ENCODE measurements at regions not wholly inside any gene's neighbourhood (a gene's known extent, or its start where the extent isn't known, plus 50 kb on each side); places are given as distances from the start of the nearest gene placed in this dataset.

DNA sequence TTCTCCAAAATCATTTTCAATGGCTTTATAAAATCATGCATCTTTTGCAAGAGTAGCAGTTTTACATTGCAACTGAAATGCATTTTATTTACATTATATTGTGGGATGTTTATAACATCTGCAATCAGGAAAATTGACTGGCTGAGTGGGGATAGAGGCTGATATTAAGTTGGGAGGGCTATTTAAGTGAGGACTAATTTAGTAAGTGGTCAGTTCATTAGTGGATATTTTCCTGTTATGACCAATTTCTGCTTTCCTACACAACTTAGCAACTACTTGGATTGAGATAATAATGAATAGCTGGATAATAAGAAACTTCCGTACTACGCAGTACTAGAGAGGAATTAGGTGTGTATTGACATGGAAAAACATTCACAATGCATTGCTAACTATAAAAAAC is 92.9 kb upstream of the SSBP2 start:
- DNase-seq (ENCODE audit: low read depth), result no peak
- TF ChIP-seq, protein P1, sequence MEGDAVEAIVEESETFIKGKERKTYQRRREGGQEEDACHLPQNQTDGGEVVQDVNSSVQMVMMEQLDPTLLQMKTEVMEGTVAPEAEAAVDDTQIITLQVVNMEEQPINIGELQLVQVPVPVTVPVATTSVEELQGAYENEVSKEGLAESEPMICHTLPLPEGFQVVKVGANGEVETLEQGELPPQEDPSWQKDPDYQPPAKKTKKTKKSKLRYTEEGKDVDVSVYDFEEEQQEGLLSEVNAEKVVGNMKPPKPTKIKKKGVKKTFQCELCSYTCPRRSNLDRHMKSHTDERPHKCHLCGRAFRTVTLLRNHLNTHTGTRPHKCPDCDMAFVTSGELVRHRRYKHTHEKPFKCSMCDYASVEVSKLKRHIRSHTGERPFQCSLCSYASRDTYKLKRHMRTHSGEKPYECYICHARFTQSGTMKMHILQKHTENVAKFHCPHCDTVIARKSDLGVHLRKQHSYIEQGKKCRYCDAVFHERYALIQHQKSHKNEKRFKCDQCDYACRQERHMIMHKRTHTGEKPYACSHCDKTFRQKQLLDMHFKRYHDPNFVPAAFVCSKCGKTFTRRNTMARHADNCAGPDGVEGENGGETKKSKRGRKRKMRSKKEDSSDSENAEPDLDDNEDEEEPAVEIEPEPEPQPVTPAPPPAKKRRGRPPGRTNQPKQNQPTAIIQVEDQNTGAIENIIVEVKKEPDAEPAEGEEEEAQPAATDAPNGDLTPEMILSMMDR (conservative IDR thresholded peaks at IDR 0.05; ENCODE audit: low read depth, low read length), result no peak
- no peak overlapping the region for H3K4me3 ChIP-seq (ENCODE audit: low read length)

DNA sequence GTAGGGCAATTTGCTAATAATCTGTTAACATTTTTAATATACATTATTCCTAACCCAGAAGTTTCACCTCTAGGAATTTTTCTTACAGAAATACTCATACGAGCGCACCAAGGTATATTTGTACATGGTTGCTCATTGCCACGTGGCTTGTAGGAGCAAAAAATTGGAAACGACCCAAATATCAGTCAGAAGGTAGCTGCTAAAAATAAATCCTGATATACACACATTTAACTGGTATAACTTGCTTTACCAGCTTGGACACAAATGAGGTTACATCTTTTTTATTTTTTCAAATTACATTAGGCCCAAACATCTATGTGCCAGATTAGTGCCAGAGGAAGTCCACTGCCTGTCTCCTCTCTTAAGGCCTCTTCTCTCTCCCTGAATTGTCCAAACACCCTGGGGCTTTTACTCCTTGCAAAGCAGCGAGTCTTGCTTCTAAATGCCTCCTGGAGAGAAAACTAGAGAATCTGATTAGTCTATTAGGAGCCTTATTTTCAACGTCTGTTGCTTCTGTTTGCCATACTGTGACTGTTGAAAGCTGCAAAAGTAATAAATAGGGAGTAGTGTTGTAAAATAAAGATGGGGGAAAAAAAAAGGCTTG is 92.0 kb upstream of the SSBP2 start:
- no peak for DNase-seq (ENCODE audit: low read depth)
- TF ChIP-seq, protein P1 (conservative IDR thresholded peaks at IDR 0.05; ENCODE audit: low read depth, low read length), result no peak
- H3K4me3 ChIP-seq (ENCODE audit: low read length), result no peak overlapping the region

DNA sequence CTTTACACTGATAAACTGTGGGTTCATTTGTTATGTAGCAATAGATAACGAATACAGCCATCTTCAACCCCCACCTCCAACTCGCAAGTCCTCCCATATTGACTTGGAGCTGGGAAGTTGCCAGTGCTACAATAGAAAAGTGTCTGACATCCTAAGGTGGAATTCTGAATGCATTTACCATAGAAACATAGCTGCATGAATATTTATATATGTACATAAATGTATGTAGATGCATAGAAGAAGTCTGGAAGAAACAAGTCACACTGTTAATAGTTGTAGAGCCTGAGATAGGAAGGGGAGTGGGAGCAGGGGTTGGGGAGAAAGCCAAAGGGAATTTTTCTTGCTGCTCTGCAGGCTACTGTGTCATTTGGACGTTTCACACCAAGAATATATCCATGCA is 88.1 kb upstream of the SSBP2 start:
- no peak overlapping the region for H3K4me3 ChIP-seq (ENCODE audit: low read length)
- no peak for DNase-seq (ENCODE audit: low read depth)
- TF ChIP-seq, protein P1 (conservative IDR thresholded peaks at IDR 0.05; ENCODE audit: low read depth, low read length), result no peak

DNA sequence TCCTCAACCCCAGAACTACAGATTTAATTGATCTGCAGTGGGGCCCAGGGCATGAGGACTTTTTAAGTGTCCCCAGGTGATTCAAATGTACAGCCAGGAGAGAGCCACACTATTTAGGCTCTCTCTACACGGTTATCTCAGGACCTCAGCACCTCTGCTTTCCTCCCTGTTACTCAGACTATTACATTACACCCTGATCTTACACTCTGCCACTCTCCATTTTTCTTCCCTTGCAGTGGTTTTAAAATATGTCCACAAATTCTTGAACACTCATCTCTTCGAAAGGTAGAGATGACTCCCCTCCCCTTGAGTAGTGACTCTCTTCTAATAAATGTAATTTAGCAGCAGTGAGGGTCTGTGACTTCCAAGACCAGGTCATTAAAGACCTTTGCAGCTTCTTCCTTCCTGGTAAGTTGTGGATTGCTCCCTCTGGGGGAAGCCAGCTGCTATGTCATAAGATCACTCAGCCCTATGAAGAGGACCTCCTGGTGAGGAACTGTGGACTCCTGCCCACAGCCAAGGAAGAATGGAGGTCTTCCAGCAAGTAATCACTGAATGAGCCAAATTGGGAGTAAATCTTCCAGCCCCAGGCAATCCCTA is 87.5 kb upstream of the SSBP2 start:
- DNase-seq (ENCODE audit: low read depth), result no peak
- TF ChIP-seq, protein P1 (conservative IDR thresholded peaks at IDR 0.05; ENCODE audit: low read depth, low read length), result peak; percentile 64
- no peak overlapping the region for H3K4me3 ChIP-seq (ENCODE audit: low read length)

DNA sequence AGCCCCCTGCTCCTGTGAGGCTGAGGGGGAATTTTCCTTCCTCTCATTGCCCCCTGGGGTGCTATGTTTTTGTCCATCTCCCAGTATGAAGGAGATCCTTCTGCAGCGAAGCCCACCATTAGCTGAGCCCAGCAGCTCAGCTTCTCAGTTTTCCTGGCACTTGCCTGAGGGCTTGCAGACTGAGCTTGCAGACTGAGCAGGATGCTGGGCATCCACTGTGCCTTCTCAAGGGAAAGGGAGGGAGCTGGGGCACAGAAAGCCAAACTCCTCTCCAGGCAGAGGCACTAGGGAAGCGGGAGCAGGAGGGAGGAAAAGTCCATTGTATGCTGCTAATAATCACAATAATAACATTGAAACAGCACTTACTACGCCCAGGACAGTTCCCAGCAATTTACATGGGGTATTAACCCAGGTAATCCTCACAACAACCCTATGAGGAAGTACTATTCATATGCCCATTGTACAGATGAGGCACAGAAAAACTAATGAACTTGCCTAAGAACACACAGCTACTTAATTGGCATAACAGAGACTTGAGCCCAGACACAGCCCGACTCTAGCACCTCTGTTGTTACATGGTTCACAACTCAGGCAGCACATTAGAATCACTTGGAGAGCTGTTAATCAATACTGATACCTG is 86.9 kb upstream of the SSBP2 start:
- no peak overlapping the region for H3K4me3 ChIP-seq (ENCODE audit: low read length)
- TF ChIP-seq, protein P1 (conservative IDR thresholded peaks at IDR 0.05; ENCODE audit: low read depth, low read length), result no peak
- DNase-seq (ENCODE audit: low read depth), result no peak

DNA sequence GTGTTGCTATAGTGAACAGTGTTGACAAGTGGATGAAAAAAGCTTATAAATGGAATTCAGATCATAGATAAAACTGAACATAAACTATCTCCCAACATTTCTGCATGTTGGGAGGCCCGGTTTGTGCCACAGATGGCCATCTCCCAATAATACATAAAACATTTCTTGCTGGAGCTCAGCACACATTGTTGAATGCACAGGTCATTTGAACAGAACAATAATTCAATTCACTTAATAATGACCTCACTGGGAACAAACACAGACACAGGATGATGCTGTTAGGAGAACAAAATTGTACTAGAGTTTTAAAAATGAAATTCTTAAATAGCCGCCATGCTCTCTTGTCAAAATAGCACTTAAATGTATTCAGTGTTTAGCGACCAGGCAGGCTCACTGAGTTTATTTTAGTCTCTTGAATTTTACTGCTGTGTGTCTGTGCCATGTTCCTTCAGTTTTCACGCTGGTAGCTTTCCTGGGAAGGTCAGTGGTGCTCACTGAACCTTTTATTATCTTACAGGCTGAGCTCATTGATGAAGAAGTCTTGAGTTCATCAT is 85.0 kb upstream of the SSBP2 start:
- H3K4me3 ChIP-seq (ENCODE audit: low read length), result no peak overlapping the region
- DNase-seq (ENCODE audit: low read depth), result no peak
- TF ChIP-seq, protein P1 (conservative IDR thresholded peaks at IDR 0.05; ENCODE audit: low read depth, low read length), result no peak
